ENCODE measurements at regions not wholly inside any gene's neighbourhood (a gene's known extent, or its start where the extent isn't known, plus 50 kb on each side); places are given as distances from the start of the nearest gene placed in this dataset.
"Not testable (repeated sequence)": the region's sequence is repeated elsewhere in the genome, so short reads cannot be mapped to it uniquely, and the experiment has no call there.

DNA sequence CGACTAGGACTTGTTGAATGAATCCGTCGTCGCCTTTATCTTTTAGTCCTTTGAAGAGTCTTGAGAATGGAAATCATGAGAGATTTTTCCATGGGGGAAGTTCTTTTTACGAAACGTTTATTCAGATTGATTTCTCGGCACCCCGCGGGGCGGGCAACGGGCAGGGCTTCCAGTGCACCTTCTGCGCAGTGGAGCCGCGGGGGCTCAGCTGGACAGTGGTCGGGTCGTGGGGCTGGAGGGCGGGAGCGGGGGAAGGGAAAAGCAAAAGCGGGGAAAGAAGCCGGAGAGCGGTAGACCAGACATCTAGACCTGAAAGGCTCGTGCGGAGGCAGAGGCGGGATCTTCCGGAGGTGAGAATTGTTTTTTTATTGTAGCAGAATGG lies 103.0 kb downstream of the NBPF11 start:
- 1% methylated on average over 20 to 25 of the region's 25 CpGs for WGBS, 2 donors
- H3K4me1 ChIP-seq (ENCODE audit: control insufficient read depth in 2 of 2, insufficient read depth in 2 of 2, low read length in 1 of 2), result not testable (repeated sequence)
- H3K4me3 ChIP-seq (ENCODE audit: low read depth in 1 of 2, low read length in 2 of 2), result peak overlapping the region in 1 of 2 donors; percentile 15

GRCh38 chr1:148048423-148049114 lies 103.5 kb downstream of the NBPF11 start:
- not testable (repeated sequence) for H3K9me3 ChIP-seq (ENCODE audit: control insufficient read depth in 2 of 2, insufficient read depth in 1 of 2, low read depth in 1 of 2, low read length in 1 of 2); H3K27ac ChIP-seq (ENCODE audit: low read depth in 2 of 2, low read length in 1 of 2); H3K27me3 ChIP-seq (ENCODE audit: control insufficient read depth in 1 of 2, insufficient read depth in 2 of 2, low read length in 2 of 2); H3K4me1 ChIP-seq (ENCODE audit: control insufficient read depth in 2 of 2, insufficient read depth in 2 of 2, low read length in 1 of 2); H3K36me3 ChIP-seq (ENCODE audit: control insufficient read depth in 2 of 2, insufficient read depth in 2 of 2, low read length in 1 of 2)
- WGBS, 2 donors, result 20 to 41% methylated on average over 21 to 51 of the region's 51 CpGs
- H3K4me3 ChIP-seq (ENCODE audit: low read depth in 1 of 2, low read length in 2 of 2), result peak overlapping the region in 1 of 2 donors; percentile 15

More for the DNA sequence above, 103.0 kb downstream of the NBPF11 start:
- not testable (repeated sequence) for H3K27me3 ChIP-seq (ENCODE audit: control insufficient read depth in 1 of 2, insufficient read depth in 2 of 2, low read length in 2 of 2); H3K27ac ChIP-seq (ENCODE audit: low read depth in 2 of 2, low read length in 1 of 2); H3K9me3 ChIP-seq (ENCODE audit: control insufficient read depth in 2 of 2, insufficient read depth in 1 of 2, low read depth in 1 of 2, low read length in 1 of 2); H3K36me3 ChIP-seq (ENCODE audit: control insufficient read depth in 2 of 2, insufficient read depth in 2 of 2, low read length in 1 of 2)

- H3K9me3 ChIP-seq (ENCODE audit: control insufficient read depth in 2 of 2, insufficient read depth in 1 of 2, low read depth in 1 of 2, low read length in 1 of 2); H3K36me3 ChIP-seq (ENCODE audit: control insufficient read depth in 2 of 2, insufficient read depth in 2 of 2, low read length in 1 of 2); H3K27ac ChIP-seq (ENCODE audit: low read depth in 2 of 2, low read length in 1 of 2); H3K27me3 ChIP-seq (ENCODE audit: control insufficient read depth in 1 of 2, insufficient read depth in 2 of 2, low read length in 2 of 2); H3K4me3 ChIP-seq (ENCODE audit: low read depth in 1 of 2, low read length in 2 of 2); H3K4me1 ChIP-seq (ENCODE audit: control insufficient read depth in 2 of 2, insufficient read depth in 2 of 2, low read length in 1 of 2): not testable (repeated sequence)
- WGBS, 2 donors, result 93 to 95% methylated on average over 3 of the region's 4 CpGs
These were observed 106.2 kb downstream of the NBPF11 start for GRCh38 chr1:148045872-148046271.

DNA sequence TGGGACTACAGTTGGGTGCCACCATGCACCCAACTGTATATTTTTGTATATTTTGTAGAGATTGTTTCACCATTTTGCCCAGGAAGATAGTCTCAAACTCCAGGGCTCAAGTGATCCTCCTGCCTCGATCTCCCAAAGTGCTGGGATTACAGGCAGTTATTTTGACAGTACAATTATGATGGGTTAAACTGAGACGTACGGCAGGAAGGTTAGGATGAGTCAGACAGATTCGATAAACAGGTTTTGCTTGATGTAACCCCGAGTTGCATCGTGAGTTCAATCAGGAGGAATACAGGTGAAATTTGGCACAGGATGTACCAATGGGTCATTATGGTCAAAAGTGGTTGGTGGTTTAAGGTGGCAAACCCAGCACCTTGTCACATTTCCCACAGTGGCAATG lies 107.6 kb downstream of the NBPF11 start:
- H3K9me3 ChIP-seq (ENCODE audit: control insufficient read depth in 2 of 2, insufficient read depth in 1 of 2, low read depth in 1 of 2, low read length in 1 of 2); H3K4me3 ChIP-seq (ENCODE audit: low read depth in 1 of 2, low read length in 2 of 2); H3K27me3 ChIP-seq (ENCODE audit: control insufficient read depth in 1 of 2, insufficient read depth in 2 of 2, low read length in 2 of 2); H3K36me3 ChIP-seq (ENCODE audit: control insufficient read depth in 2 of 2, insufficient read depth in 2 of 2, low read length in 1 of 2); H3K4me1 ChIP-seq (ENCODE audit: control insufficient read depth in 2 of 2, insufficient read depth in 2 of 2, low read length in 1 of 2); H3K27ac ChIP-seq (ENCODE audit: low read depth in 2 of 2, low read length in 1 of 2): not testable (repeated sequence)
- 39 to 43% methylated on average over 6 of the region's 6 CpGs for WGBS, 2 donors
